Stimulated activated CD4-positive, alpha-beta T cell treated with anti-CD3 and anti-CD28 coated beads, Interleukin-4, amount 100 ng/mL, for 4 hours (primary cell): ENCODE measurements at regions not wholly inside any gene's neighbourhood (a gene's known extent, or its start where the extent isn't known, plus 50 kb on each side); places are given as distances from the start of the nearest gene placed in this dataset.

Experiments
- DNase-seq, 2 experiments: peaks; one replicate each; pipeline ENCODE4 v3.0.0-alpha.2; 2020

DNA sequence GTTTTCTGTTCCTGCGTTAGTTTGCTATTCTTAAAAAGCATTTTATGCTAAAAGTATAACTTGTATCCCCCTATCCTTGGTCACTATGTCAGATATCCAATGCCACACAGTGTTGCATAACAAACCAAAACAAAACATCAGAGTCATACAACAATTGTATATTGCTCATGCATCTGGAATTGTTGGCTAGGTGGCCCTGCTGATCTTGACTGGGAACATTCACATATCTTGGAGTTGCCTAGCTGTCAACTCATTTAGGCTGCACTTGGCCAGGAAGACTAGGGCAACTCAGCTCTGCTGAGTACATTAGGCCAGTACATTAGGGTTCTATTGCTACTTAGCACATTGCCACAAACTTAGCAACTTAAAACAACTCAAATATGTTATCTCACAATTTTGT, 706.5 kb upstream of the UBE2E2 start:
- DNase-seq = no peak

GRCh38 chr3:22506871-22507270, 696.3 kb upstream of the UBE2E2 start:
- DNase-seq = no peak

DNA sequence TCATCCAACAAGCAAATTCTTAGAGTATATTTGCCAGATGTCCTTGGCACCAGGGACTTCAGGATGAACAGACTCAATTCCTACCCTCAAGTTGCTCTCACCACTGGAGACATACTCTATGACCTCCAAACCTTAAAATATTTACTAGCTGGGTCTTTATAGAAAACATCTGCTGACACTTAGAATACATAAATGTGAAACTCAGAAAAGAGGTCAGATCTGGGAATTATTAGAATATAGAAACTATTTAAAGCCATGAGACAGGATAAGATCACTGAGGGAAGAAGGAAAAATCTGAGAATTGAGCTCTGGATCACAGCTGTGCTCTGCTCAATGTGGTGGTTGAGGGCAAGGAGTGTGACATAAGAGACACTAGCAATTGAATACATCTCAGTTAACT, 695.4 kb upstream of the UBE2E2 start:
- no peak for DNase-seq

GRCh38 chr3:22523925-22524324, 679.2 kb upstream of the UBE2E2 start:
- no peak for DNase-seq

- no peak for DNase-seq
Measured at GRCh38 chr3:22526266-22526837, 676.8 kb upstream of the UBE2E2 start.

- no peak for DNase-seq
Measured at GRCh38 chr3:22536541-22536940, 666.6 kb upstream of the UBE2E2 start.

DNA sequence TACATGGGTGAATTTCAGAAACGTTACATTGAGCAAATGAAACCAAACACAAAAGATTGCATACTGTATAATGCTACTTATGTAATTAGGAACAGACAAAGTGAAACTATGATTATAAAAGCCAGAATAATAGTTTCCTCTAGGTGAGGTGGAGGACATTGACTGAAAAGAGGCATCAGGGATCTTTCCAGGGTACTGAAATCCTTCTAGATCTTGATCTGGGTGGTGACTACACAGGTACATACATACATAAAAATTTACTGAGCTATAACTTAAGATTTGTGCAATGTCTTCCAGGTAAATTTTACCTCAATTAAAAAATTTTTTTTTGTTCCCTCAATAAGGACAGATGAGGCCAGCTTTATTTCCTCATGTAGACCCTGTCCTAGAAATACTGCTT, 665.6 kb upstream of the UBE2E2 start:
- DNase-seq = no peak

DNA sequence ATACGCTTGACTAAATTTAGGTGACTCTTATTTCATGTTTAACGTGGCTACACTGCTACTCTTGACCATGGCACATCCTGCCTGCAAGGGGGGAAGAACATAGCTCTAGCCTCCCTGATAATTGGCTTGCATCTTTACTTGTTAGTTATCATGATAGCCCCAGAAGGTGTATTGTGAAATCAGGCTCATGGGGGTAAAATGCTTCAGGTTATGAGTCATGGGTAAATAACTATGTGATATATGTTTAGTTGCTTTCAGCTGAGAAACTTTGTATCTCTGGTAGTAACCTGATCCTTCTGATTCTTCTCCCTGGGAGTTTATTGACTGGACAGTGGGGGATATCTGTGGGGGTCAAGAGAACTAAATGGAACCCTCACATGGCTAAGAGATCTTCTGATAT, 660.8 kb upstream of the UBE2E2 start:
- no peak for DNase-seq

DNA sequence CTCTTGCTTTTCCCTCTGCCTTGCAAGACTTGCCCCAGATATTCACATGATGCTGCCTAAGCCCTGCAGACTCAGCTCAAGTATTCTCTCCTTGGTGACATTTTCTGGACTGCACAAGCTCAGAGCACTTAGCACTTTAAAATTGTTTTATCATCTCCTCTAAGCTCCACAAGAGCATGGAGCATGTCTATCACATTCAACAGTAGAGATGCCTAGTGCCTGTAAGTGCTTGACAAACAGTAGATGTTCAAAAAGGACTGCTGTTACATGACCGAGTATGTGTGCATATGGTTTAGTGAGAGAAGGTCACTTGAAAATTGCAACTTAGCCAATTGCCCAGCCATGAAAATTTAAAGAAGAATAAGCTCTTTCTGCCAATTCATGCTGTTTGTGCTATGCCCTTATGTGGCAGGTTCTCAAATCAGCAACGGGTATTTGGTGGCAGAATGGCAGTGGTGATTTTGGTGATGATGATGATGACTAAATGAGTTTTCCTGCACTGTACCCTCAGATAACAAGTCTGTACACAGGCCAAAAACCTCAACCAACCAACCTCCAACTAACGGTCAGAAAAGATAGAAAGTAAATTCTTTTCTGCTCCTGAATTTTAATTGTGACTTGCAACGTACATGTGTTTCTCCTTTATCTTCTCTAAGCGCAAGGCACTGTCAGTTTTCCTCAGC, 647.2 kb upstream of the UBE2E2 start:
- DNase-seq = no peak

- DNase-seq = no peak
Measured at GRCh38 chr3:22565393-22565792, 637.7 kb upstream of the UBE2E2 start.

DNA sequence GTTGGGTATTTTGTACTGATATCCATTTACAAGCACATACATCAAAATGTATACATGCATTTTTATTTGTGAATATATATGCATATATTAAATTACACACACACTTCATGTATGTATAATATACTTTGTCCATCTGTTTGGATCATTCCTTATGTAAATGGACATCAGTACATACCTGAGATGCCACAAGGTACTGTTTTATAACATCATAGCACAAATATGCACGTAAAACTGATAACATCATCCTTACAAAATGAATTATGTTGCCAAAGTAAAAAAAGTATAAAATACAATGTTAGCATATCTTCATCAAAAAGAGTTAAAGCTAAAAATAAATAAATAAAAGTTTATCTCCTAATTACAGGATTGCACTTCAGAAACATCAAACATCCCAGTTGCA, 634.8 kb upstream of the UBE2E2 start:
- DNase-seq = no peak

- DNase-seq = no peak
Measured at GRCh38 chr3:22569570-22569969, 633.6 kb upstream of the UBE2E2 start.

GRCh38 chr3:22581007-22581406, 622.1 kb upstream of the UBE2E2 start:
- no peak for DNase-seq

DNA sequence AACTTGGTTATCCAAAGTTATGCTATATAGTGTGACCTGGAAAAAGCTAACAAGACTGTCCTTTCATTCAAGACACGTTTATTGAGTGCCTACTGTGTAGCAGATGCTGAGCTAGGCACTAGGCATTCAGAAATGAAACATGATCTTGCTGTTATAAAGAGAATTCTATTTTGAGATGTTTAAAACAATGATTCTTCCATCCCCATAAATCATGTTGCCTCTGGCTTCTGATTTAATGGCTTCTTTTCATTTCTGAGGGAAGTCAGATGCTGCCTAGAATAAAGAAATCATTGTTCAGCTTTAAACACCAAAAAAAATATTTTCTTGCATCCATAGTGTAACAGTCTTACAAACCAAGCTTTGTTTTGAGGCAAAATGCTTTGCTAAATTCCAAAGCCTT, 620.9 kb upstream of the UBE2E2 start:
- no peak for DNase-seq

DNA sequence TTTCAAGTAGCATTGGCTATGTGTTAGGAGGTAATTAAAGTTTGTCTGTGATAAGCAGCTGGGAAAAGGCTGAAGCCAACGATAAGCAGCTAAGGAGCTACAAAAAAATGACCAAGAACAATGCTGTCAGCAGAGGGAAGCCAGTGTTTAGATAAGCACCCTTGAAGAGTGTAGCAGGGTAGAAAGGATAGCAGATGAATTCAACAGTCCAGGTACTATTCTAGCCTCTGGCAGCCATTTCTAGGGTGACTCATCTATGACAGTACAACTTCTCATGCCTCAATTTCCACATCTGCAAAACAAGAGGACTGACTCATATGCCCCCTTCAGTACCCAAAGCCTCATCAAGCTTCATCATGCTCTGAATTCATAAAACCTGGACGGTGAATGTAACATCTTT, 617.6 kb upstream of the UBE2E2 start:
- DNase-seq = no peak

GRCh38 chr3:22585911-22586310, 617.2 kb upstream of the UBE2E2 start:
- no peak for DNase-seq

DNA sequence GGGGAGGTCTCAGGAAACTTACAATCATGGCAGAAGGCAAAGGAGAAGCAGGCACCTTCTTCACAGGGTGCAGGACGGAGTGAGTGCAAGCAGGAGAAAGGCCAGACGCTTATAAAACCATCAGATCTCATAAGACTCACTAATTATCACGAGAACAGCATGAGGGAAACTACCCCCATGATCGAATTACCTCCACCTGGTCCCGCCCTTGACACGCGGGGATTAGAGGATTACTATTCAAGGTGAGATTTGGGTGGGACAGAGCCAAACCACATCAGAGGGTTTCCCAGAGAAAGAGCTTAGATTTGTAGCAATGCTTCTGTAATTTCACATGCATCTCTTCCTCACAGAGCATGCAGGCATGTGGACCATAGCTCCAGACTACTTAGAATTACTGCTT, 615.7 kb upstream of the UBE2E2 start:
- DNase-seq = no peak

DNA sequence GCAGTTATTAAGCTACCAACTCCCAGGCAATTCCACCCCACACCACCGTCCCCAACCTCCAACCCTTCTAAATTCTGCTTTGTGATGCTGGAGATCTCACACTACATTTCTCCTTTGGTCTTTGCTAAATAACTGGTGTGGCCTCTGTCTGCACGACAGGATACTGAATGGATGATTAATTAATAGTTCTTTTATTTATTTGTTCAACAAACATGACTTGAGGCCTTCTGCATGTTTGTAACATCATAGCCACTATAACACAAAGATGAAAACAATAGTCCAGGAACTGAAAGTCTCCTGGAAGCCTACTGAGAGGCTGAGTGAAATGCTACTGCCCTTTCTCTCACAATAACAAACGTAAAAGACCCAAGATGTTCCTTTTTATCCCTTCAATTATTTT, 609.5 kb upstream of the UBE2E2 start:
- no peak for DNase-seq

DNA sequence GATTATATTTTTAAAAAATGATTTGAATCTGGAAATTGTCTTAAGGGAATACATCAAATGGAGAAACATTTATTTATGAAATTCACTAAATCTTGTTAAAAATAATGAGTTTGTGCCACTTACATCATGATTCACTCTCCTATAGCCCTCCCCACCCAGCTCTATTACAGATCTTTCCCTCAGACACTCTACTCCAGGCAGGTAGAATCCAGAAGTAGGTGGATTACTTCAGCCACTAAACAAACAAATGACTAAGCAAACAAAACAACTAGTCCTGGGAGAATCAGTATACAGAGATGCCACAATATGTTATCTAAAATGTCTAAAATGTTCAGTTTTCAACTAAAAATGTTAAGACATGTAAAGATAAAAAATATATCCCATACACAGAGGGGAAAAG, 608.1 kb upstream of the UBE2E2 start:
- no peak for DNase-seq

- no peak for DNase-seq
Measured at GRCh38 chr3:22606461-22606860, 596.7 kb upstream of the UBE2E2 start.

DNA sequence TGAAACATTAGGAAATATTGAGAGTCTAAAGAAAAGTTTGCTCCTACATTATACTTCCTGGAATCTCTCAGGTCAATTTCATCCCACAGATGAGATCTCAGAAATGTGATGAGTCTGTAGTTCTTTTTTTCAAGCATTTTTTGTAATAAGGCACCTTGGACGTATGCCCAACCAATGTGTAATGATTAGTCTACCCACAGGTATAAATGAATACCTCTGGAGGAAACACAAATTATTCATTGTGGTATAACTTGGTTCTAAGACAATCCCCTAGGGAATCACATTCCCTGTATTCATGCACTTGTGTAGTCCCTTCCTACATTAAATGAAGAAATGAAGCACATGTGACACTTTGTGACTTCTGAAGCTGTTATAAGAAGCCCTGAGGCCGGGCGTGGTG, 596.2 kb upstream of the UBE2E2 start:
- no peak for DNase-seq

DNA sequence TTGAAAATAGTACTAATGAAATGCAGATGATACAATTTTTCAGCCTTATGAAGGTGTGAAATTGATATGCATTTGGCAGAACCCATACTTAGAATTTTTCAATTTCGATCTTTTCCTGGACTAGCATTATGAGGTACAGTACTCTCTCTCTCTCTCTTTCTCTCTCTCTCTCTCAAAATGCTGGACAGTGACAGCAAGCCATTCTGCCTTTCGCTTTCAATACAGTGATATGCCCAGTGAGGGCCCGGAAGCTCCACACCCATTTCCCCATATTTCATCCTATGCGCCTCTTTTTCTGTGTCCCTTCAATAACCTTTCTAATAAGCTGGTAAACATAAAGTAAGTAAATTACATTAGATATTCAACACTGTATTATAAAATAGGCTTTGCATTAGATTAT, 595.0 kb upstream of the UBE2E2 start:
- DNase-seq = no peak

- DNase-seq = no peak
Measured at GRCh38 chr3:22608721-22609120, 594.4 kb upstream of the UBE2E2 start.

DNA sequence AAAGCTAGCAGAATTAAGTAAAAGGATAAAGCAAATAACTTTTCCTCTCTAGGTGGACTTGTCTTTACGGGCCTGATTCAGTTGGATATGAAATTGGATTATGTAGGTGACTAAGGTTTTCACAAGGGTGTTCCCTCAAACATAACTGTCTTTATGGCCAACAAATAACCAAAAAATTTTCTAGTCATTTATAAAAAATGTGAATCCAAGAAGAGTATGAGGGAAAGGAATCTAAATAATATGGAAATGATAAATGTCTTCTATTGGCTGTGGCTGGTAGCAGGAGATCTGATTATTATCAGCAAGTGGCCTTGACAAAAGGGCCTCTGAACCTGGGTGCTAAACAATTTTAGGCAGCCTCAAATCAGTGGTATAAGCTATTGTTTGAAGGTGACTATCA, 594.0 kb upstream of the UBE2E2 start:
- DNase-seq = no peak

DNA sequence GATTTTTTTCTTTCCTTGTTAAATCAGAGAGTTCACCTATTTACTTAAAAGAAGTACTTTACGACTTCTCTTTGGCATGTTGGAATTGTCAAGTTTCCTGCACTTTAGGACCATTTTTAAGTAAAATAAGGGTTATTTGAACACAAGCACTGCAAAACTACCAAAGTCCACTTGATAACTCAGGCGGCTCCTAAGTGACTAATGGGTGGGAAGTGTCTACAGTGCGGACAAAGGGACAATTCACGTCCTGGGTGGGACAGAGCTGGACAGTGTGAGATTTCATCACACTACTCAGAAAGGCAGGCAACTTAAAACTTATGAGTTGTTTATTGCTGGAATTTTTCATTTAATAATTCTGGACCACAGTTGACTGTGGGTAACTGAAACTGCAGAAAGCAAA, 590.2 kb upstream of the UBE2E2 start:
- DNase-seq = no peak
